Astrocyte of the cerebellum (primary cell): ENCODE measurements at regions not wholly inside any gene's neighbourhood (a gene's known extent, or its start where the extent isn't known, plus 50 kb on each side); places are given as distances from the start of the nearest gene placed in this dataset.

Experiments
- DNase-seq: peaks from one replicate; pipeline ENCODE4 v3.0.0-alpha.2; 2011; ENCODE audit warnings: low read depth
- H3K4me3 ChIP-seq: 2 replicates; pipeline ENCODE4 v1.5.1; 2011; ENCODE audit warnings: mild to moderate bottlenecking, low read depth, low read length, moderate library complexity
- in situ Hi-C: cut with HindIII; loops from 2 replicates; pipeline ENCODE4 v1.10.0; 2017; ENCODE audit warnings: low sequenced_read_pairs
- TF ChIP-seq, protein P1 (sequence below): IDR thresholded peaks from 2 replicates; pipeline ENCODE4 v1.5.1; 2012; ENCODE audit warnings: low read length, low read depth, moderate library complexity, mild to moderate bottlenecking; ENCODE audit errors: missing control alignments

DNA sequence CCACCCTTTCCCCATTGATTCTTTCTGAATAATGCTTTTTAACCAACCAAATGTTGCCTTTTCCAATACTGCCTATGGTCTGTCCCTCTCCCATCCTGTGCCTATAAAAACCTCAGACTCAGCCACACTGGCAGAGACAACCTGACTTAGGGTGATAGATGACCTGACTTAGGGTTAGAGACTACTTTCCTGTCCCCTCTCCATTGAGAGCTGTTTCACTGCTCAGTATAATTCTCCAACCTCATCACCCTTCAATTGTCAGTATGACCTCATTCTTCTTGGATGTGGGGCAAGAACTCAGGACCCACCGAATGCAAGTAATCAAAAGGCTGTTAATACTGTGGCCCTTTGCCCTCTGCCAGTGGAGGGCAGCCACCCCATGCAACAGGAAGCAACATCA, 182.3 kb upstream of the STK17B start:
- no peak overlapping the region for H3K4me3 ChIP-seq
- in situ Hi-C loops, result no loop called here
- DNase-seq, result no peak
- TF ChIP-seq, protein P1, sequence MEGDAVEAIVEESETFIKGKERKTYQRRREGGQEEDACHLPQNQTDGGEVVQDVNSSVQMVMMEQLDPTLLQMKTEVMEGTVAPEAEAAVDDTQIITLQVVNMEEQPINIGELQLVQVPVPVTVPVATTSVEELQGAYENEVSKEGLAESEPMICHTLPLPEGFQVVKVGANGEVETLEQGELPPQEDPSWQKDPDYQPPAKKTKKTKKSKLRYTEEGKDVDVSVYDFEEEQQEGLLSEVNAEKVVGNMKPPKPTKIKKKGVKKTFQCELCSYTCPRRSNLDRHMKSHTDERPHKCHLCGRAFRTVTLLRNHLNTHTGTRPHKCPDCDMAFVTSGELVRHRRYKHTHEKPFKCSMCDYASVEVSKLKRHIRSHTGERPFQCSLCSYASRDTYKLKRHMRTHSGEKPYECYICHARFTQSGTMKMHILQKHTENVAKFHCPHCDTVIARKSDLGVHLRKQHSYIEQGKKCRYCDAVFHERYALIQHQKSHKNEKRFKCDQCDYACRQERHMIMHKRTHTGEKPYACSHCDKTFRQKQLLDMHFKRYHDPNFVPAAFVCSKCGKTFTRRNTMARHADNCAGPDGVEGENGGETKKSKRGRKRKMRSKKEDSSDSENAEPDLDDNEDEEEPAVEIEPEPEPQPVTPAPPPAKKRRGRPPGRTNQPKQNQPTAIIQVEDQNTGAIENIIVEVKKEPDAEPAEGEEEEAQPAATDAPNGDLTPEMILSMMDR, result no peak

DNA sequence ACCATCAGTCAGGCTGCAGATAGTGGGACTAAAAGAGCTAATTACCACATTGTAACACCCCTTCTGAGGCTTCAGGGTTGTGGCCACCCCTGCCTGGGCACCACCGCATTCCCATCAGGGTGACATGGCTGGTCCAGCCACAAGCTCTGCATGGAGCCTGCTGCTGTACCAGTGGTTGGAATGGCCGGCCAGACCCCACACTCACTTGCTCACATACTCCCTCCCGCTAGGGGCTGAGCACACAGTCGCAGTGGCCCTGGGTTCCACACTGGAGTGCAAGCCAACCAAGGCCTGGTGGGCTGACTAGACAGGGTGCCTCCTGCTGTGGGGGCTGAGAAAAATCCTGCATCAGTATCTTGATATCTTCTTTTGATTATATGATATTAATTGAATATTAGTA, 182.8 kb upstream of the STK17B start:
- TF ChIP-seq, protein P1, result no peak
- no peak overlapping the region for H3K4me3 ChIP-seq
- DNase-seq, result no peak
- in situ Hi-C loops, result no loop called here

DNA sequence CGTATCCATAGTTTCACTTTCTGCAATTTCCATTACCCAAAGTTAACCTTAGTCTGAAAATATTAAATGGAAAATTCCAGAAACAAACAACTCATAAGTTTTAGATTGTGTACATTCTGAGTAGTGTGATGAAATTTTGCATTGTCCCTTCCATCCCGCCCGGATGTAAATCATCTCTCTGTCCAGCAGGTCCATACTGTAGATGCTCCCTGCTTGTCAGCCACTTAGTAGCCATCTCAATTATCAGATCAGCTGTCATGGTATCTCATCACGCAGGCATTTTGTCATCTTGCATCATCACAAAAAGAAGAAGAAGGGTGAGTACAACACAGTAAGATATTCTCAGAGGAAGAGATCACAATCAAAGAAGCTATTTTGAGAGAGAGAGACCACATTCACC, 185.0 kb upstream of the STK17B start:
- TF ChIP-seq, protein P1, result no peak
- H3K4me3 ChIP-seq, result no peak overlapping the region
- DNase-seq, result no peak
- in situ Hi-C loops, result no loop called here

DNA sequence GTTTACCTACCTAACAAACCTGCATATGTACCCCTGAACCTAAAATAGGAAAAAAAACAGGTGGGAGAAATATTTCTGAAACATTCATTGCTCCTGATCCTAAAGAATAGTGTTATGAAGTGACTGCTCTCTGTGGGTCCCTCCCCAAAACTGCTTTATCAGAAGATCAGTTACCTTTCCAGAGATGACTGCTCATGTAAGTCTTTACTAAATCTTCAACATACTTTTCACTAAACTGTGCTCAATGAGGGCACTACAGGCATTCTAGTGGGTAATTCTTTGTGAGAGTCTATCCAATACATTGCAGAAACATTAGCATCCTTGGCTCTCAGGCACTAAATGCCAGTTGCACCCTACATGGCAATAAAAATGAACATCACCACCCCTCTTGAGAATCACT, 189.3 kb upstream of the STK17B start:
- in situ Hi-C loops, result no loop called here
- DNase-seq, result no peak

DNA sequence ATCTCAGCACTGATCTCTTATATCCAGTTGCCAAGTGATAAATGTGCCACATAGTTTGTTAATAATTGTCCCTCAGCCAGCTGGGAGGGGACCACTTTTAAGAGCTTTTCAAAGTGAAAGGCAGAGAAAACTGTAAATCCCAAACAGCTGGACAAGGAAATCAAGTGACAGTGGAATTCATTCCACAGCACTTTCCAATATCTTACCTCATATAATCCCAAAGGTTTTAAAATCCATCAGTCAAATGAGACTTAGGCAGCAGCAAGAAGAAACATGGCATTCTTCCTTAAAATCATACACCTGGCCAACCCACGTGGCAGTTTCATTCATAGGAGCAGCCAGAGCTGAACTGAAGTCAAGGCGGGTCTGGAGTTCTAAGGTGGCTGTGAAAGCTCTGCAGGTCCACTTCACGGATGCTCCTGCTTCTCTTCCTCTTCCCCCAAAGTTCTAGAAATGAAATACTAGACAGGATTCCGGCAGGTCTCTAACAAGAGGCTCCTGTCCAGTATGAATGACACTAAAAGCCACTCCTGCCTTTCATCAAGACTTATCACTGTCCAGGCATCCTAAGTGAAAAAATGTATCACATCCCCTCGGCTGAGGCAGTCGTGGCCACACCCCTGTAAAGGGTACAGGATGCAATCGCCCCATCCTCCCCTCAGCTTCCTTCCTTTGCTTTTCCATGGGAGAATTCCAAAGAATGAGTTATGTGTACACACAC, 190.4 kb upstream of the STK17B start:
- in situ Hi-C loops, result no loop called here
- DNase-seq, result no peak
- TF ChIP-seq, protein P1, result no peak
- H3K4me3 ChIP-seq, result no peak overlapping the region

More for the DNA sequence above, 189.3 kb upstream of the STK17B start:
- TF ChIP-seq, protein P1, result no peak
- no peak overlapping the region for H3K4me3 ChIP-seq

DNA sequence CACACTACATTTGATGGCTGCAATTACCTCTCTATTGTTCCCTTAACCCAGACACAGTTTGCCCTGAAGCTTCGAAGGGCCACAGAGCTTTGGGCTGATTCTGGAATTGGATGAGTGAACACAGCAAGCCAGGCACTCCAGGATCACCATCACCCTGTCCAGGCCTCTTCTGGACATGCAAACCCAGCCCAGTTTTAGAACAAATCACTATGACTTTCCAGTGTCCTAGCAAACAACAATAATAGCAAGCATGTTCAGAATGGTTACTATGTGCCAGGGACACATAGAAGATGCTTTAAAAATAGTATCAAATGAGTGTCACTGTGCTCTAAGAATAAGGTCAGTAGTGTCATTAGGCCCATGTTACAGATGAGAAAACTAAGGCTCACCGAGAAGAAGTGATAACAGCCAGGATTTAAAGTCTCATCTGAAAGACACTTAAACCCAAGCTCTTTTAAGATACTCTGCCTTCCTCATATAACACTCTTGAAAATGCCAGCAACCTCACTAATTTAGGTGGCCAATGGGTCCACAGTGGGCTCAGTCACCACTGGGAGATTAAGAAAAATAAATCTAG, 191.7 kb upstream of the STK17B start:
- no peak overlapping the region for H3K4me3 ChIP-seq
- DNase-seq, result no peak
- TF ChIP-seq, protein P1, result no peak
- in situ Hi-C loops, result no loop called here
